Peyer's patch (tissue), 4 donors: ENCODE measurements at regions not wholly inside any gene's neighbourhood (a gene's known extent, or its start where the extent isn't known, plus 50 kb on each side); places are given as distances from the start of the nearest gene placed in this dataset.

Experiments used
- DNase-seq, 3 donors: peaks; one replicate each; pipeline ENCODE4 v3.0.0-alpha.2; 2017 to 2019
- H3K27ac ChIP-seq, 4 donors: fragments of 200-600 bp; sonication (generic); one replicate each; pipeline ENCODE4 v1.5.1; 2016 to 2019
- H3K27me3 ChIP-seq, 2 donors: fragments of 200-600 bp; sonication (generic); one replicate each; pipeline ENCODE4 v1.5.1; 2019
- H3K36me3 ChIP-seq, 3 donors: fragments of 200-600 bp; sonication (generic); one replicate each; pipeline ENCODE4 v1.5.1; 2016 to 2019
- H3K4me1 ChIP-seq, 4 donors: fragments of 200-600 bp; sonication (generic); one replicate each; pipeline ENCODE4 v1.5.1; 2016 to 2019
- H3K4me3 ChIP-seq, 4 donors: fragments of 200-600 bp; sonication (generic); 1 replicate in 3 of 4; 2 replicates in 1 of 4; pipeline ENCODE4 v1.5.1; 2016 to 2019; ENCODE audit warnings: mild to moderate bottlenecking in 1 of 4
- H3K9me3 ChIP-seq, 4 donors: fragments of 200-600 bp; sonication (generic); one replicate each; pipeline ENCODE4 v1.5.1; 2016 to 2019; ENCODE audit warnings: mild to moderate bottlenecking in 1 of 4
- POLR2A ChIP-seq, 2 donors: fragments of 450-650 bp; IDR thresholded peaks; one replicate each; pipeline ENCODE4 v1.5.1; 2017; ENCODE audit warnings: antibody characterized with exemption in 2 of 2, mild to moderate bottlenecking in 2 of 2, moderate library complexity in 2 of 2
- TF ChIP-seq, protein P1 (sequence below), 6 experiments: fragments of 450-650 bp in 4 of 6; fragments of 200-600 bp in 2 of 6; sonication (generic) in 1 of 6; IDR thresholded peaks; one replicate each; pipeline ENCODE4 v1.5.1; 2017 to 2019; ENCODE audit warnings: antibody characterized with exemption in 6 of 6, mild to moderate bottlenecking in 3 of 6, moderate library complexity in 1 of 6

DNA sequence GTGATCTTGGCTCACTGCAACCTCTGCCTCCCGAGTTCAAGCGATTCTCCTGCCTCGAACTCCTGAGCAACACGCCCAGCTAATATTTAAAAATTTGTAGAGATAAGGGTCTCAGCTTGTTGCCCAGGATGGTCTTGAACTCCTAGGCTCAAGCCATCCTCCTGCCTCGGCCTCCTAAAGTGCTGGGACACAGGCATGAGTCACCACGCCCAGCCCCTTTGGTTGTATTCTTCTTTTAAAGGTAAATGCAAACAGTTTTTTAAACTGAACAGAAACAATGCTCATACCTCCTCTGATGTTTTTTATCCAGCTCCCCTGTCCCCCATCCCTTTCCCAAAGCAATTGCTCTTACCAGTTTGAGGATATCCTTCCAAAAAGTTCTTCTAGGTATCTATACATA lies 79.5 kb upstream of the DUSP5 start:
- Histone ChIP-seq H3K9me3 (no peaks in the 10 kb centered on the region), H3K4me1 (peaks cover 3 to 27% (median 17%) of the 10 kb centered on the region in 4 donors), H3K27me3 (no peaks in the 10 kb centered on the region), H3K27ac (no peak overlapping the region), H3K36me3 (no peaks in the 10 kb centered on the region), H3K4me3 (no peak overlapping the region)
- no peak for DNase-seq
- TF ChIP-seq, protein P1, sequence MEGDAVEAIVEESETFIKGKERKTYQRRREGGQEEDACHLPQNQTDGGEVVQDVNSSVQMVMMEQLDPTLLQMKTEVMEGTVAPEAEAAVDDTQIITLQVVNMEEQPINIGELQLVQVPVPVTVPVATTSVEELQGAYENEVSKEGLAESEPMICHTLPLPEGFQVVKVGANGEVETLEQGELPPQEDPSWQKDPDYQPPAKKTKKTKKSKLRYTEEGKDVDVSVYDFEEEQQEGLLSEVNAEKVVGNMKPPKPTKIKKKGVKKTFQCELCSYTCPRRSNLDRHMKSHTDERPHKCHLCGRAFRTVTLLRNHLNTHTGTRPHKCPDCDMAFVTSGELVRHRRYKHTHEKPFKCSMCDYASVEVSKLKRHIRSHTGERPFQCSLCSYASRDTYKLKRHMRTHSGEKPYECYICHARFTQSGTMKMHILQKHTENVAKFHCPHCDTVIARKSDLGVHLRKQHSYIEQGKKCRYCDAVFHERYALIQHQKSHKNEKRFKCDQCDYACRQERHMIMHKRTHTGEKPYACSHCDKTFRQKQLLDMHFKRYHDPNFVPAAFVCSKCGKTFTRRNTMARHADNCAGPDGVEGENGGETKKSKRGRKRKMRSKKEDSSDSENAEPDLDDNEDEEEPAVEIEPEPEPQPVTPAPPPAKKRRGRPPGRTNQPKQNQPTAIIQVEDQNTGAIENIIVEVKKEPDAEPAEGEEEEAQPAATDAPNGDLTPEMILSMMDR (IDR thresholded peaks at IDR 0.05) = no peak
- no peak for TF ChIP-seq POLR2A (IDR thresholded peaks at IDR 0.05)

DNA sequence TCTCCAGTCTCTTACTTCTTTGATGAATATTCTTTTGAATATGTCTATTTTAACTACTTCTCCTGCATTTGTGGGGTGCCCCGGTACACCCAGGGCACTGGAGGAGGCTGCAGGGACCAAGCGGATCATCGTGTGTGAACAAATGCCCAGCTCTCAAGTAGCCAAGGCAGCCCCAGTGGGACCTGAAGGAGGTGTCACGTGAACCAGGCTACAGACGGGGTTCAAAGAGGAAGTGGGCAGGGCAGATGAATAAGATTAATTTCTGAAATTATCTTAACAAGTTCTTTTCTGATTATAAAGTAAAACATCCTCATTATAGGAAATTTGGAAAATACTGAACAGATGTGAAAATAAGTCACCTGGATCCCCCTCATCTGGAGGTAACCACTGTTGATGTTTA lies 78.4 kb upstream of the DUSP5 start:
- no peak overlapping the region for H3K4me3 ChIP-seq
- H3K27me3 ChIP-seq = no peaks in the 10 kb centered on the region
- no peaks in the 10 kb centered on the region for H3K36me3 ChIP-seq
- no peak overlapping the region for H3K27ac ChIP-seq
- H3K9me3 ChIP-seq = no peaks in the 10 kb centered on the region
- TF ChIP-seq POLR2A (IDR thresholded peaks at IDR 0.05) = no peak
- TF ChIP-seq, protein P1 (IDR thresholded peaks at IDR 0.05) = no peak
- peaks cover 3 to 27% (median 9%) of the 10 kb centered on the region in 4 donors for H3K4me1 ChIP-seq
- no peak for DNase-seq

DNA sequence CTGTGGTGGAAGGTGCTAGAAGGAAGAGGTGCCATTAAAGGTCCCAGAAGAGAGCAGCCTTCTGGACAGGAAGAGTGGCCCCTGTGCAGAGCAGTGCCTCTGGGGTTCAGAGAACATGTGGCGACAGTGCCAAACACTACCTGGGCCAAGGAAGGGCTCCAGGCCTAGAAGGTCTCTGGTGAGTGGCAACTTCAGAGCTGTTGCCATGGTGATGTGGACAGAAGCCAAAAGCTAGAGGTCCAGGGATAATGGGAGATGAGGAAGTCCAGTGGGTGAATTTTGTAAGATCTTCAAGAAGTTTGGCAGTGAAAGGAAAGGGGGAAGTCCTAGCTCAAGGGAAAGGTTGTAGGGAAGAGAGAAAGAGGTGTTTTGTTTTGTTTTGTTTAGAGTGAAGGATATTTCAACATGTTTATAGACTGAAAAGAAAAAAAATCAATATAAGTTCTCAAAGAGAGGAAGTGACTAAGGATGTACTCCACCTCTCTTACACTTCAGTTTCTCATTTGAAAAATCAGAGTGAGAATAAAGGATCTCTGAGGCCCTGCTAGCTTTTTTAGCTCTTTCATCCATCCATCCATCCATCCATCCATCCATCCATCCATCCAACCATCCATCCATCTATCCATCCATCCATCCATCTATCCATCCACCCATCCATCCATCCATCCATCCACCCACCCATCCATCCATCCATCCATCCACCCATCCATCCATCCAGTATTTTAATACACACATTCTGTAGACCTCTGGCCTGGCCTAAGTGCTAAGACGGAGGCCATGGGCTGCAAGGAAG lies 77.1 kb upstream of the DUSP5 start:
- Histone ChIP-seq H3K4me1 (peaks cover 0 to 19% (median 1%) of the 10 kb centered on the region in 4 donors), H3K9me3 (no peaks in the 10 kb centered on the region), H3K36me3 (no peaks in the 10 kb centered on the region), H3K27me3 (no peaks in the 10 kb centered on the region), H3K4me3 (no peak overlapping the region), H3K27ac (no peak overlapping the region)
- TF ChIP-seq, protein P1 (IDR thresholded peaks at IDR 0.05) = no peak
- no peak for TF ChIP-seq POLR2A (IDR thresholded peaks at IDR 0.05)
- DNase-seq = peak in 1 of 3 donors; percentile 63

DNA sequence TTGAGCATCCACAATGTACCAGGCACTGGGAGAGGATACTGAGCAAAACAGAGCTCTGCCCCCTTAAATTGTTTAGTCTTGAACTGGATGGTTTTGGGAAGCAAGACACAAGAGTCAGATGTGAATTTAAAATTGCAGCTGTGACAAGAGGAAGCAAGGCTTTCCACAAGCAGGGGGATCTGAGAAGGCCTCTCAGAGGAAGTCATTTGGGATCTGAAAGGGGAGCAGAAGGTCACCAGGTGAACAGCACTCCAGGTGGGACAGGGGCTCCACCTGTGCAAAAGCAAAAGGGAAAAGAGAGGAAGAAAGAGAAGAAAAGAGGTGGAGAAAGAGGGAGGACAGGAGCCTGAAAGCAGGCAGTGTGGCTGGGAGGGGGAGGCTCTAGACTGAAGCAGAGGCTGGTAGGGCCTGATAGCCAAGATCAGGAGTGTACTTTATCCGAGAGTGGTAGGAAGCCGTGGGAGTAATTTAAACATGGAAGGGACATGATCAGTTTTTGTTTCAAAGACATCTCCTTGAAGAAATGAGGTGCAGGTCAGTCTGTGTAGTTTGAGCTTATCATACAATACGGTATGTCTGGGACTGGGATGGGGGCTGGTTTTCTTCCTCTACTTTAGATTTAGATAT lies 76.1 kb upstream of the DUSP5 start:
- DNase-seq = no peak
- Histone ChIP-seq H3K36me3 (no peaks in the 10 kb centered on the region), H3K27me3 (no peaks in the 10 kb centered on the region), H3K9me3 (no peaks in the 10 kb centered on the region), H3K27ac (no peak overlapping the region), H3K4me1 (peaks cover 0 to 14% (median 1%) of the 10 kb centered on the region in 4 donors), H3K4me3 (no peak overlapping the region)
- TF ChIP-seq, protein P1 (IDR thresholded peaks at IDR 0.05) = no peak
- no peak for TF ChIP-seq POLR2A (IDR thresholded peaks at IDR 0.05)

DNA sequence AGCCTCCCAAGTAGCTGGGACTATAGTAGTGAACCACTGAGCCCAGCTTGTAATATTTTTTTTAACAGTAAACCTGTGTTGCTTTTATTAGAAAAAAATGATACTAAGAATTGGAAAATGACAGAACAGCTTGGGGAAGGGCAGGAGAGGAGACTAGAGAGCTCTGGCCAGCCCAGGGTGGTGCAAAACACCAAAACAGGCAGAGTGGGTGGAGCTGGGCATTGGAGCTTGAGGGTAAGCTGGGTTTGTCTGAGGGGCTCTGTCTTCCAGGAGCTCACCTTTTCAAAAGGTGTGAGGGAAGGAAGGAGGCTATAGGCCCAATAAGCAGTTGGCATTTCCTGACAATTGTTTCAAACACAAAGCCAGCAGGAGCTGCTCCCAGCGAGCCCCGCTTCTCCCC lies 75.2 kb upstream of the DUSP5 start:
- H3K4me3 ChIP-seq = no peak overlapping the region
- no peak overlapping the region for H3K27ac ChIP-seq
- TF ChIP-seq, protein P1 (IDR thresholded peaks at IDR 0.05) = no peak
- no peak for TF ChIP-seq POLR2A (IDR thresholded peaks at IDR 0.05)
- H3K36me3 ChIP-seq = no peaks in the 10 kb centered on the region
- no peaks in the 10 kb centered on the region for H3K9me3 ChIP-seq
- no peak for DNase-seq
- H3K27me3 ChIP-seq = no peaks in the 10 kb centered on the region
- H3K4me1 ChIP-seq = peaks cover 0 to 8% (median 1%) of the 10 kb centered on the region in 4 donors
